ENCODE measurements at regions not wholly inside any gene's neighbourhood (a gene's known extent, or its start where the extent isn't known, plus 50 kb on each side); places are given as distances from the start of the nearest gene placed in this dataset.

- no peak for TF ChIP-seq PPARA (CRISPR knock-in tag; IDR thresholded peaks at IDR 0.05; ENCODE audit: borderline replicate concordance)
- TF ChIP-seq ESRRG (CRISPR knock-in tag; IDR thresholded peaks at IDR 0.05): no peak
- no peak for TF ChIP-seq TCF4 (CRISPR knock-in tag; IDR thresholded peaks at IDR 0.05; ENCODE audit: borderline replicate concordance)
- TF ChIP-seq PATZ1 (CRISPR knock-in tag; IDR thresholded peaks at IDR 0.05; ENCODE audit: borderline replicate concordance): no peak
- TF ChIP-seq OSR1 (CRISPR knock-in tag; IDR thresholded peaks at IDR 0.05): no peak
- no peak for TF ChIP-seq CREB5 (CRISPR knock-in tag; IDR thresholded peaks at IDR 0.05; ENCODE audit: low read depth)
- no peak for TF ChIP-seq ZC3H10 (CRISPR knock-in tag; IDR thresholded peaks at IDR 0.05)
- TF ChIP-seq ZNF8 (CRISPR knock-in tag; IDR thresholded peaks at IDR 0.05): no peak
- TF ChIP-seq CSRNP3 (CRISPR knock-in tag; IDR thresholded peaks at IDR 0.05): no peak
- no peak for ATAC-seq
These were observed 81.7 kb upstream of the TMEM72 start for GRCh38 chr10:44829426-44829825.

GRCh38 chr10:44830022-44830421 lies 81.1 kb upstream of the TMEM72 start:
- TF ChIP-seq TOX (CRISPR knock-in tag; IDR thresholded peaks at IDR 0.05; ENCODE audit: borderline replicate concordance) (no peak), CSDC2 (CRISPR knock-in tag; IDR thresholded peaks at IDR 0.05) (no peak), ISL1 (CRISPR knock-in tag; IDR thresholded peaks at IDR 0.05) (no peak), ZFP30 (CRISPR knock-in tag; IDR thresholded peaks at IDR 0.05) (no peak), ARNTL (CRISPR knock-in tag; IDR thresholded peaks at IDR 0.05; ENCODE audit: borderline replicate concordance, low read depth) (no peak), RARB (CRISPR knock-in tag; IDR thresholded peaks at IDR 0.05) (no peak), BACH2 (CRISPR knock-in tag; IDR thresholded peaks at IDR 0.05; ENCODE audit: borderline replicate concordance) (no peak), ZC3H10 (CRISPR knock-in tag; IDR thresholded peaks at IDR 0.05) (no peak), CSRNP3 (CRISPR knock-in tag; IDR thresholded peaks at IDR 0.05) (no peak), SNAI2 (CRISPR knock-in tag; IDR thresholded peaks at IDR 0.05) (no peak), TCF4 (CRISPR knock-in tag; IDR thresholded peaks at IDR 0.05; ENCODE audit: borderline replicate concordance) (no peak), PPARA (CRISPR knock-in tag; IDR thresholded peaks at IDR 0.05; ENCODE audit: borderline replicate concordance) (no peak), ZNF70 (CRISPR knock-in tag; IDR thresholded peaks at IDR 0.05) (no peak), ZNF565 (CRISPR knock-in tag; conservative IDR thresholded peaks at IDR 0.05; ENCODE audit: low read depth) (no peak), PATZ1 (CRISPR knock-in tag; IDR thresholded peaks at IDR 0.05; ENCODE audit: borderline replicate concordance) (no peak)
- no peak for ATAC-seq

- no peak for ATAC-seq
- TF ChIP-seq CSRNP3 (CRISPR knock-in tag; IDR thresholded peaks at IDR 0.05): no peak
- no peak for TF ChIP-seq ZNF565 (CRISPR knock-in tag; conservative IDR thresholded peaks at IDR 0.05; ENCODE audit: low read depth)
- no peak for TF ChIP-seq POU6F1 (CRISPR knock-in tag; IDR thresholded peaks at IDR 0.05; ENCODE audit: borderline replicate concordance, low read depth)
- TF ChIP-seq TCF4 (CRISPR knock-in tag; IDR thresholded peaks at IDR 0.05; ENCODE audit: borderline replicate concordance): no peak
- no peak for TF ChIP-seq GLIS3 (CRISPR knock-in tag; IDR thresholded peaks at IDR 0.05)
- TF ChIP-seq ISL1 (CRISPR knock-in tag; IDR thresholded peaks at IDR 0.05): no peak
- no peak for TF ChIP-seq BACH2 (CRISPR knock-in tag; IDR thresholded peaks at IDR 0.05; ENCODE audit: borderline replicate concordance)
- no peak for TF ChIP-seq RARB (CRISPR knock-in tag; IDR thresholded peaks at IDR 0.05)
- no peak for TF ChIP-seq ZNF70 (CRISPR knock-in tag; IDR thresholded peaks at IDR 0.05)
- no peak for TF ChIP-seq ZNF8 (CRISPR knock-in tag; IDR thresholded peaks at IDR 0.05)
- no peak for TF ChIP-seq SNAI2 (CRISPR knock-in tag; IDR thresholded peaks at IDR 0.05)
- TF ChIP-seq ZFP30 (CRISPR knock-in tag; IDR thresholded peaks at IDR 0.05): no peak
- no peak for TF ChIP-seq CREB5 (CRISPR knock-in tag; IDR thresholded peaks at IDR 0.05; ENCODE audit: low read depth)
- TF ChIP-seq CSDC2 (CRISPR knock-in tag; IDR thresholded peaks at IDR 0.05): no peak
- no peak for TF ChIP-seq ARNTL (CRISPR knock-in tag; IDR thresholded peaks at IDR 0.05; ENCODE audit: borderline replicate concordance, low read depth)
- TF ChIP-seq PPARA (CRISPR knock-in tag; IDR thresholded peaks at IDR 0.05; ENCODE audit: borderline replicate concordance): no peak
- no peak for TF ChIP-seq TOX (CRISPR knock-in tag; IDR thresholded peaks at IDR 0.05; ENCODE audit: borderline replicate concordance)
- TF ChIP-seq OSR1 (CRISPR knock-in tag; IDR thresholded peaks at IDR 0.05): no peak
- TF ChIP-seq ZFP3 (CRISPR knock-in tag; IDR thresholded peaks at IDR 0.05): no peak
These were observed 79.6 kb upstream of the TMEM72 start for GRCh38 chr10:44831581-44831980.

All from SK-N-SH treated with all-trans-retinoic acid at 6 μM for 48 hours (cell line).